A549 (cell line): ENCODE measurements at regions not wholly inside any gene's neighbourhood (a gene's known extent, or its start where the extent isn't known, plus 50 kb on each side); places are given as distances from the start of the nearest gene placed in this dataset.

ENCODE experiments used
- ATAC-seq, 2 experiments: fragments of 200-7000 bp in 1 of 2; fragments of >200 bp in 1 of 2; cut with Nextera tagmentation in 1 of 2; cut with Tn5 transposase in 1 of 2; 3 replicates each; pipeline versions ENCODE4 v1.8.0 to v1.9.1; 2018 to 2020; ENCODE audit warnings: mild to moderate bottlenecking in 1 of 2, moderate library complexity in 1 of 2
- CTCF ChIA-PET: fragments of 300-600 bp; sonication (Branson Sonifier 250); formaldehyde crosslinking; extraction: SDS; loops from one replicate; lab custom pipeline; 2021; ENCODE audit warnings: antibody characterized with exemption, inconsistent platforms; lab: Yijun Ruan, JAX
- POLR2A ChIA-PET: fragments of 350-600 bp; formaldehyde crosslinking; extraction: SDS; loops from one replicate; lab custom pipeline; 2021; ENCODE audit warnings: antibody characterized with exemption, inconsistent platforms; lab: Yijun Ruan, JAX
- DNase-seq, 2 experiments: peaks; one replicate each; pipeline versions ENCODE4 v3.0.0 to v3.0.0-alpha.2; 2011 to 2016; ENCODE audit warnings: low read depth in 1 of 2, low spot score in 1 of 2
- FAIRE-seq: peaks from 2 replicates; lab custom pipeline; 2011; peaks lifted over from hg19 to GRCh38; lab: Jason Lieb, UNC
- H3K27ac ChIP-seq, 2 experiments: fragments of >200 bp; sonication (Bioruptor Twin); formaldehyde crosslinking; 3 replicates each; pipeline ENCODE4 v1.5.1; 2016 to 2017
- H3K4me1 ChIP-seq: fragments of >200 bp; sonication (Bioruptor Twin); formaldehyde crosslinking; 3 replicates; pipeline ENCODE4 v1.6.1; 2016
- H3K4me2 ChIP-seq: fragments of >200 bp; sonication (Bioruptor Twin); formaldehyde crosslinking; 3 replicates; pipeline ENCODE4 v1.6.1; 2016
- H3K4me3 ChIP-seq: fragments of >200 bp; sonication (Bioruptor Twin); formaldehyde crosslinking; 3 replicates; pipeline ENCODE4 v1.5.1; 2016
- H3K9me3 ChIP-seq: fragments of >200 bp; sonication (Bioruptor Twin); formaldehyde crosslinking; 3 replicates; pipeline ENCODE4 v1.6.1; 2016
- CHD2 ChIP-seq: fragments of 150-350 bp; IDR thresholded peaks from 2 replicates; pipeline ENCODE4 v1.6.1; 2014; ENCODE audit warnings: low read length; ENCODE audit not compliant: partially characterized antibody
- CHD4 ChIP-seq: fragments of 200-600 bp; sonication (generic); IDR thresholded peaks from 2 replicates; pipeline ENCODE4 v1.6.1; 2016; ENCODE audit warnings: antibody characterized with exemption, mild to moderate bottlenecking, borderline replicate concordance
- EHF ChIP-seq: fragments of 250-450 bp; sonication (Bioruptor Pico); IDR thresholded peaks from 2 replicates; pipeline ENCODE4 v1.5.0; 2020; ENCODE audit warnings: mild to moderate bottlenecking
- EP300 ChIP-seq, 2 experiments: fragments of >200 bp; sonication (Bioruptor Twin); formaldehyde crosslinking; IDR thresholded peaks; 2 replicates in 1 of 2; 3 replicates in 1 of 2; pipeline ENCODE4 v1.6.1; 2016 to 2017
- FOXS1 ChIP-seq: fragments of 250-450 bp; sonication (Bioruptor Pico); IDR thresholded peaks from 2 replicates; pipeline ENCODE4 v1.5.0; 2020; ENCODE audit warnings: mild to moderate bottlenecking, moderate library complexity
- GATA3 ChIP-seq: IDR thresholded peaks from 2 replicates; pipeline ENCODE4 v1.6.1; 2012; ENCODE audit warnings: borderline replicate concordance
- HES2 ChIP-seq: fragments of >200 bp; sonication (Bioruptor Twin); formaldehyde crosslinking; IDR thresholded peaks from 2 replicates; pipeline ENCODE4 v1.6.1; 2016
- HOXB13 ChIP-seq: fragments of 250-450 bp; sonication (Bioruptor Pico); IDR thresholded peaks from 2 replicates; pipeline ENCODE4 v1.5.0; 2020; ENCODE audit warnings: low read depth, mild to moderate bottlenecking, moderate library complexity
- HOXB5 ChIP-seq: fragments of 250-450 bp; sonication (Bioruptor Pico); IDR thresholded peaks from 2 replicates; pipeline ENCODE4 v1.5.0; 2020; ENCODE audit warnings: mild to moderate bottlenecking, moderate library complexity
- JUNB ChIP-seq: fragments of >200 bp; sonication (Bioruptor Twin); formaldehyde crosslinking; IDR thresholded peaks from 2 replicates; pipeline ENCODE4 v1.6.1; 2016
- MAFK ChIP-seq: fragments of 450-650 bp; IDR thresholded peaks from 2 replicates; pipeline ENCODE4 v1.6.1; 2014; ENCODE audit not compliant: partially characterized antibody
- MYC ChIP-seq: IDR thresholded peaks from 2 replicates; pipeline ENCODE4 v1.6.1; 2012; ENCODE audit warnings: mild to moderate bottlenecking, inconsistent platforms, low read length, improper control_type of control experiment, borderline replicate concordance
- REST ChIP-seq: fragments of 200-600 bp; sonication (generic); IDR thresholded peaks from 2 replicates; pipeline ENCODE4 v1.6.1; 2016; ENCODE audit warnings: antibody characterized with exemption, mild to moderate bottlenecking, moderate library complexity
- ZFP36 ChIP-seq: fragments of 450-650 bp; IDR thresholded peaks from 2 replicates; pipeline ENCODE4 v1.6.1; 2014; ENCODE audit warnings: borderline replicate concordance; ENCODE audit not compliant: partially characterized antibody
- WGBS: methylation state at CpG from one replicate; pipeline ENCODE4 v1.1.6; 2017; ENCODE audit errors: missing lambda C conversion rate; 5-methylcytosine and 5-hydroxymethylcytosine counted together
- TF ChIP-seq, protein P1 (sequence below): fragments of >200 bp; sonication (Bioruptor Twin); formaldehyde crosslinking; IDR thresholded peaks from 3 replicates; pipeline ENCODE4 v1.5.1; 2016
- TF ChIP-seq, protein P2 (sequence below): IDR thresholded peaks from 2 replicates; pipeline ENCODE4 v1.6.1; 2012
- TF ChIP-seq, protein P3 (sequence below): fragments of 250-450 bp; sonication (Bioruptor Pico); IDR thresholded peaks from 2 replicates; pipeline ENCODE4 v1.5.0; 2020; ENCODE audit warnings: low read depth, mild to moderate bottlenecking, moderate library complexity

DNA sequence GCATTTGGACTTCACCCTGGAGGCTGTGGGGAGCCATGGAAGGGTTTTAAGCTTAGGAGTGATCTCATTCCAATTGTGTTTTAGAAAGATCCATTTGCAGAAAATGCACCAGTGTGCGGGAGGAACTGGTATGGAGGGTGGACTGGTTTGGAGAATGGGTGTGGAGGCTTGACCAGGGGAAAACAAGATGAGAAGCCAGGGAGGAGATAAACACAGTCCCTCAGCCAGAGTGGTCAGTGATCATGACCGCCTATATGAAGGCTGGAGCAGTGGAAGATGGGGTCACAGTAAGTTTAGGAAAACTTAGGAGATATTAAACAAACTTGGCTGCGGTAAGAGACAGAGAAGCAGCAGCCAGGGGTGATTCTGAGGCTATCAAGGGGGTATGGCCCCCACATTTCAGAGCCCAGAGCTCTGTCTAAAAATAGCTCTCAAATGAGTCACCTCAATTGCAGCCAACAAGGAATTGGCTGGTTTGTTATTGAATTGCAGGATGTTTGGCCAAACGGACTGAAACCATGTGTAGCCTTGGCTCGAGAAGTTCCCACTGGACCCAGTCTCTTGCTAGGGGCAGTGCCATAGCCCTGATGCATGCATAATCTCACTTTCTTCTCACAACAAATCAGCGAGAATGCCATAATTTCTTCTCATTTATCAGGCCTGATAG, 159.9 kb upstream of the TOP1 start:
- CTCF ChIA-PET = interaction anchor here (1.0 kb wide), 1 partner anchor 31 kb away, joined by 4 read pairs; no protein-coding TSS in a partner anchor
- DNase-seq (no peak), ATAC-seq (no peak), FAIRE-seq (no peak)
- Histone ChIP-seq H3K9me3 (no peaks in the 10 kb centered on the region), H3K4me2 (no peak overlapping the region), H3K4me3 (no peak overlapping the region), H3K27ac (no peak overlapping the region), H3K4me1 (no peaks in the 10 kb centered on the region)
- TF ChIP-seq MAFK = no peak
- TF ChIP-seq HOXB5 (CRISPR knock-in tag) = no peak
- no peak for TF ChIP-seq GATA3
- TF ChIP-seq EP300 (IDR thresholded peaks at IDR 0.05) = no peak
- TF ChIP-seq REST = no peak
- no peak for TF ChIP-seq MYC
- POLR2A ChIA-PET = no interaction called here
- WGBS = 22% methylated on average over 6 of the region's 6 CpGs

DNA sequence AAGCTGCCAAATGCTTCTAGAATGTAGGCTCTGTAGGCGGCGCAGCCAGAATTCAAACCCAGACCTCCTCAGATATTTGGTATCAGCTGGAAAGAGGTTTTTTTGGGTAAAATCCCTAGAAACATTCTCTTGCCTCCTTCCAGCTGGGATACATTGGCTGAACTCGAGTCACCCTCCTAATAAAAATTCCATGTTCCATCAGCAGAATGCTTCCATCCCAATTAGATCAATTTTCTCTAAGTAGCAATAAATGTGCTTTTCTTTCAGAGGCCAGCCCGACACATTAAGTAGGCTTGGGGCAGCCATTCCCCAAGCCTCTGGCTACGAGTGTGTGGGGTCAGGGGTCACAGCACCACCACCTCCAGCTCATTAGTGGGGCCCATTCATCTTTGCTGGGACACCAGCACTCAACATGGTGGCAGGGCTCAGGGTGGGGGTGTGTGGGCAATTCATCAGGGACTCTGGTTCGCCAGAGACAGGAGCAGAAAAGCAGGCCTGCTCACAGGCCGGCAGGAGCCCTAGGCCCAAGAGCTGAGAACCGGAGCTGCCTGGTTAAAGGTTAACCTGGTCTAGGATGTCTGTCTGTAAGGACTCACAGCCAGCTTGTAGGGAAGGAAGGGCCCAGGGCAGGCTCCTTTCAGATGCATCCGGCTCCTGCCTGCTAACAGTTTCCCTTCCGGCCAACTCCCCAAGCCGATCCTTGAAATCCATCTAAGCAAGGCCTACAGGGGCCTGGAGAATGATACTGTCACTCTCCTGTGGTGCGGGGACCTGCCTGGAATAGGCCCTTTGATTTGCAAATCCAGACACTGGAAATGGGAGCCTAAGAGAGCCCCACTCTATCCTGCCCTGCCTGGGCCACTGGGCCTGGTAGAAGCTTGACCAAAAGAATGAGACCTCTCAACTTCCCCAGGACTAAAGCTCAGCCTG, 159.1 kb upstream of the TOP1 start:
- WGBS = 46% methylated on average over 12 of the region's 12 CpGs
- ATAC-seq (no peak), FAIRE-seq (no peak), DNase-seq (no peak)
- Histone ChIP-seq H3K4me2 (no peak overlapping the region), H3K27ac (no peak overlapping the region), H3K4me3 (no peak overlapping the region), H3K4me1 (no peaks in the 10 kb centered on the region)
- POLR2A ChIA-PET = no interaction called here
- CTCF ChIA-PET = interaction anchor here (1.1 kb wide), 1 partner anchor 99 kb away, joined by 3 read pairs; no protein-coding TSS in a partner anchor
- TF ChIP-seq, protein P1, sequence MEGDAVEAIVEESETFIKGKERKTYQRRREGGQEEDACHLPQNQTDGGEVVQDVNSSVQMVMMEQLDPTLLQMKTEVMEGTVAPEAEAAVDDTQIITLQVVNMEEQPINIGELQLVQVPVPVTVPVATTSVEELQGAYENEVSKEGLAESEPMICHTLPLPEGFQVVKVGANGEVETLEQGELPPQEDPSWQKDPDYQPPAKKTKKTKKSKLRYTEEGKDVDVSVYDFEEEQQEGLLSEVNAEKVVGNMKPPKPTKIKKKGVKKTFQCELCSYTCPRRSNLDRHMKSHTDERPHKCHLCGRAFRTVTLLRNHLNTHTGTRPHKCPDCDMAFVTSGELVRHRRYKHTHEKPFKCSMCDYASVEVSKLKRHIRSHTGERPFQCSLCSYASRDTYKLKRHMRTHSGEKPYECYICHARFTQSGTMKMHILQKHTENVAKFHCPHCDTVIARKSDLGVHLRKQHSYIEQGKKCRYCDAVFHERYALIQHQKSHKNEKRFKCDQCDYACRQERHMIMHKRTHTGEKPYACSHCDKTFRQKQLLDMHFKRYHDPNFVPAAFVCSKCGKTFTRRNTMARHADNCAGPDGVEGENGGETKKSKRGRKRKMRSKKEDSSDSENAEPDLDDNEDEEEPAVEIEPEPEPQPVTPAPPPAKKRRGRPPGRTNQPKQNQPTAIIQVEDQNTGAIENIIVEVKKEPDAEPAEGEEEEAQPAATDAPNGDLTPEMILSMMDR = no peak
- TF ChIP-seq HES2 (no peak), FOXS1 (CRISPR knock-in tag) (no peak), HOXB13 (CRISPR knock-in tag) (no peak), ZFP36 (no peak), JUNB (no peak), CHD2 (no peak), EHF (CRISPR knock-in tag) (no peak), CHD4 (no peak)
- TF ChIP-seq, protein P2, sequence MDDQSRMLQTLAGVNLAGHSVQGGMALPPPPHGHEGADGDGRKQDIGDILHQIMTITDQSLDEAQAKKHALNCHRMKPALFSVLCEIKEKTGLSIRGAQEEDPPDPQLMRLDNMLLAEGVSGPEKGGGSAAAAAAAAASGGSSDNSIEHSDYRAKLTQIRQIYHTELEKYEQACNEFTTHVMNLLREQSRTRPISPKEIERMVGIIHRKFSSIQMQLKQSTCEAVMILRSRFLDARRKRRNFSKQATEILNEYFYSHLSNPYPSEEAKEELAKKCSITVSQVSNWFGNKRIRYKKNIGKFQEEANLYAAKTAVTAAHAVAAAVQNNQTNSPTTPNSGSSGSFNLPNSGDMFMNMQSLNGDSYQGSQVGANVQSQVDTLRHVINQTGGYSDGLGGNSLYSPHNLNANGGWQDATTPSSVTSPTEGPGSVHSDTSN = no peak
- TF ChIP-seq, protein P3, sequence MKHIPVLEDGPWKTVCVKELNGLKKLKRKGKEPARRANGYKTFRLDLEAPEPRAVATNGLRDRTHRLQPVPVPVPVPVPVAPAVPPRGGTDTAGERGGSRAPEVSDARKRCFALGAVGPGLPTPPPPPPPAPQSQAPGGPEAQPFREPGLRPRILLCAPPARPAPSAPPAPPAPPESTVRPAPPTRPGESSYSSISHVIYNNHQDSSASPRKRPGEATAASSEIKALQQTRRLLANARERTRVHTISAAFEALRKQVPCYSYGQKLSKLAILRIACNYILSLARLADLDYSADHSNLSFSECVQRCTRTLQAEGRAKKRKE (CRISPR knock-in tag) = no peak
- TF ChIP-seq, all 56 proteins: peak for 0
- no peaks in the 10 kb centered on the region for H3K9me3 ChIP-seq
